NCI-H2227 treated with DMSO at 0.1 percent for 48 hours (cell line): ENCODE measurements at regions not wholly inside any gene's neighbourhood (a gene's known extent, or its start where the extent isn't known, plus 50 kb on each side); places are given as distances from the start of the nearest gene placed in this dataset.

Experiments
- DNase-seq: peaks from one replicate; lab custom pipeline; 2025; lab: John Stamatoyannopoulos, UW

- DNase-seq = no peak
Observed at GRCh38 chr1:219773110-219773509, 155.2 kb downstream of the SLC30A10 start.

GRCh38 chr1:219772265-219773036 is 155.9 kb downstream of the SLC30A10 start:
- DNase-seq = no peak

- DNase-seq = no peak
Observed at GRCh38 chr1:219771080-219771479, 157.3 kb downstream of the SLC30A10 start.

DNA sequence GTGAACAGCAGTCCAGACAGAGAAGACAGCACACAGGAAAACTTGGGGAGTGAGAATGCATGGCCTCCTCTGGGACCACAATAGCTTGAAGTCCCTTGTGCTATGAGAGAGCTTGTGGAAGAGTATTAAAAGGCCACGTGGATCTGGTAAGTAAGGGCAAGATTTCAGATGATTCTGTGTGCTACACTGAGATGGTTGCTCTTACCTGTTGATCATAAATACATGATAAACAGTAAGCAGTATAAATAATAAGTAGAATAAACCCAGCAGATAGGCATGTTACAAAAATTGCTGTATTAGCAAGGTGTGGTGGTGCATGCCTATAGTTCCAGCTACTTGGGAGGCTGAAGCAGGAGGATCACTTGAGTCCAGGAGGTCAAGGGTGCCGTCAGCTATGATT is 150.4 kb upstream of the ZC3H11B start:
- DNase-seq = no peak

DNA sequence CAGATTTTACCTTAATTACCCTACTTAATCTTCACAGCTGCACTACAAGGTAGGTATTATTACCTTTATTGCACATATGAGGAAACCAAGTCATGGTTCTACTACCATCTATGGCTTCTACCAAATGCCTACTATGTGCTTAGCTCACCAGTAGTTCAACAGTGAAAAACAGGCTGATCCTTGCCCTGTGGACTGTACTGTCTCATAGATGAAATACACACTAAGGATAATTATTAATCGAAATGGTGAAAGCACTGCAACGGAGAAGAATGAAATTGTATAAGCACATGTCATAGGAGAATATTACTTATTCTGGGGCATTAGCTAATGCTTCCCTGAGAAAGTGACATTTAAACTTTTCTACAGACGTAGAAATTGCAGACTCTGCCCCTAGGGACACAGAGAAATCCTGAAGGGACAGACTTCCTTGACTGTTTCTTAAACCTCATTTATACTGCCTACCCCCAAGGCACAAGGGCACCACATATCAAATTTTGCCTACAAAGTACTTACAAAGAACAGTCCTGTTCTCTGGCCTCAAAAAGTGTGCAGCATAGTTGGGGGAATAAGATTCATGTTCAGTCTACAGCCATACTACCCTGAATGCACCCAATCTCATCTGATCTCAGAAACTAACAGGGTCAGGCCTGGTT is 148.4 kb upstream of the ZC3H11B start:
- no peak for DNase-seq

GRCh38 chr1:219759095-219759494 is 146.2 kb upstream of the ZC3H11B start:
- DNase-seq = no peak

- DNase-seq = peak; percentile 57
Observed at GRCh38 chr1:219757890-219758289, 145.0 kb upstream of the ZC3H11B start.

DNA sequence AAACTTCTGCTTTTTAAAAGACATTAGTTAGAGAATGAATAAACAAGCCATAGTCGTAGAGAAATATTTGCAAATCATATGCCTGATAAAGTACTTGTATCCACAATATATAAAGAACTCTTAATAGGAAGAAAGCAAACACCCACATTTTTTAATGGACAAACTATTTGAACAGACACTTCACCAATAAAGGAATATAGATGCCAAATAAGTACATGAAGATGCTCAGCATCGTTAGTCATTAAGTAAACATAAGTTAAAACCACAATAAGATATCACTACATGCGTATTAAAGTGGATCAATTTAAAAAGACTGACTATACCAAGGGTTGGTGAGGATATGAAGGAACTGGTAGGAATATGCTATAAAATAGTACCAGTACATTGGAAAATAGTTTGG is 142.3 kb upstream of the ZC3H11B start:
- DNase-seq = no peak

GRCh38 chr1:219754767-219755166 is 141.9 kb upstream of the ZC3H11B start:
- DNase-seq = no peak

- DNase-seq = no peak
Observed at GRCh38 chr1:219753914-219754313, 141.0 kb upstream of the ZC3H11B start.

DNA sequence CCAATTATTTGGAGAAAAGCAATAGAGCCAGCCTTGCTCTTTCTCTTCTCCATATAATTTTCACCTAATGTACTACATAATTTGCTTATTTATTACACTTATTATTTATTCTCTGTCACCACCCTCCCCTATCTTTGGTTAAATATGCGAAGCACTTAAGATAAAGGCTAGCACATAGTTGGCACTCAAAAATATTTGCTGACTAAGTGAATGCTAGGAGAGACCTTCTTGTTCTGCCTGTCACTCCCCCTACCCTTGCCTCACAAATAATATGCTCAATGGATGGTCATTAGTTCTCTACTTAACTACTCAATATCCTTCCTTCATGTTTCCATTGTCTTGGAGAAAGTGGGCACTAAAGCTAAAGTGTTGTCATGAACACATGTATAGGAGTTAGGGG is 139.7 kb upstream of the ZC3H11B start:
- no peak for DNase-seq

GRCh38 chr1:219751870-219752507 is 139.1 kb upstream of the ZC3H11B start:
- DNase-seq = no peak

DNA sequence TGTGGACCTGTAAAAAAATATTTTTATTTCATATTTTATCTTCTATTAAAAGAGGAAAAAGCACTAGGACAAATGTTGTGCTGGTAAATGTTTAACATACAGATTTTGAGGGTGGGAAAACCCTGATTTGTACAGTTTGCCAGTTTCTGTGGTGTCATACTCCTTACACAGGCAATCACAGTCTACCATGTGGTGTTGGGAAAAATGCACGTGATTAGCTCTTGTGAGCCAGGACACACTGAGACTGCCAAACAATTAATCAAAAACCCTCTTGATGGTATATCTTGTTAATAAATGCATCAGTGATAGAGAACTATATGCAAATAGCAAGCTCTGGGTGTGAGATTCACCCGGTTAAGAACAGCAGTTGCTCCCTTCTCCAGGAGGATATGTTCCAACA is 136.5 kb upstream of the ZC3H11B start:
- no peak for DNase-seq

GRCh38 chr1:219746141-219746540 is 133.2 kb upstream of the ZC3H11B start:
- DNase-seq = no peak

GRCh38 chr1:219744652-219745469 is 132.0 kb upstream of the ZC3H11B start:
- DNase-seq = no peak

GRCh38 chr1:219741011-219741970 is 128.4 kb upstream of the ZC3H11B start:
- DNase-seq = no peak

- no peak for DNase-seq
Observed at GRCh38 chr1:219733511-219734174, 120.7 kb upstream of the ZC3H11B start.

GRCh38 chr1:219732814-219733491 is 120.0 kb upstream of the ZC3H11B start:
- no peak for DNase-seq

DNA sequence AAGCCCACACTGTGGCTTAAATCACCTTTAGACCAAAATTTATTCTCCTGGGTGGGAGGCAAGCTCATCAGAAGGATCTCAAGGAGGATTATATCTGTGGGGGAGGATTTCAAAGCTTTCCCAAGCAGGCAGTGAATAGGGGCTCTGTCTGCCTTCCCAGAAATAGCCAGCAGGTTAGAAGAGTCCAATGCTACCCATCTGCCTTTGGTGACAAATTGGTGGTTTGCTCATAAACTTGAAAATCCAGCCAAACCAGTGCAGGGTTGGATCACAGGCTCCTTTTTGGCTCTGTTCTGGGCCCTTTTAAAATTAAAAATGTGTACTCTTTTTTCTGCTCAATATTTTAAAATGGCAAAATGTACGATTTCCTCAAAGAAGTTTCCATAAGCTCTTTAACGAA is 118.9 kb upstream of the ZC3H11B start:
- DNase-seq = no peak
